B cell (primary cell): ENCODE measurements at regions not wholly inside any gene's neighbourhood (a gene's known extent, or its start where the extent isn't known, plus 50 kb on each side); places are given as distances from the start of the nearest gene placed in this dataset.

ENCODE experiments used
- ATAC-seq: fragments of 200-7000 bp; cut with Tn5 transposase; one replicate; pipeline ENCODE4 v1.10.0; 2021; ENCODE audit warnings: low read depth, mild to moderate bottlenecking, moderate number of reproducible peaks, moderate library complexity
- CTCF ChIA-PET: fragments of 350-600 bp; sonication (Branson Sonifier 250); formaldehyde crosslinking; loops from one replicate; lab custom pipeline; 2021; ENCODE audit warnings: antibody characterized with exemption, inconsistent platforms; lab: Charles Lee
- POLR2A ChIA-PET: fragments of 350-600 bp; sonication (Branson Sonifier 250); formaldehyde crosslinking; loops from one replicate; lab custom pipeline; 2021; ENCODE audit warnings: antibody characterized with exemption; lab: Charles Lee
- DNase-seq: peaks from one replicate; pipeline ENCODE4 v3.0.0; 2013
- H2AFZ ChIP-seq: 2 replicates; pipeline ENCODE4 v1.6.1; 2012; ENCODE audit warnings: mild to moderate bottlenecking, low read depth, low read length; ENCODE audit not compliant: insufficient read depth, poor library complexity, severe bottlenecking
- H3K27ac ChIP-seq, 2 donors: 1 replicate in 1 of 2; 2 replicates in 1 of 2; pipeline ENCODE4 v1.5.1; 2012 to 2013; ENCODE audit warnings: low read length in 2 of 2, mild to moderate bottlenecking in 2 of 2, moderate library complexity in 1 of 2
- H3K27me3 ChIP-seq, 4 experiments: fragments of 200-600 bp in 1 of 4; sonication (generic) in 1 of 4; replicated peaks in 1 of 4; 1 replicate in 2 of 4; 2 replicates in 2 of 4; pipeline versions ENCODE4 v1.6.1 to v1.7.0; 2013 to 2016; ENCODE audit warnings: low read length in 3 of 4, mild to moderate bottlenecking in 2 of 4, mixed read lengths in 1 of 4, moderate library complexity in 1 of 4; ENCODE audit not compliant: insufficient read depth in 4 of 4, control insufficient read depth in 3 of 4; ENCODE audit errors: control extremely low read depth in 1 of 4
- H3K36me3 ChIP-seq, 2 experiments: replicated peaks in 1 of 2; 1 replicate in 1 of 2; 2 replicates in 1 of 2; pipeline versions ENCODE4 v1.6.1 to v1.7.1; 2013; ENCODE audit warnings: low read length in 1 of 2; ENCODE audit not compliant: insufficient read depth in 2 of 2, control insufficient read depth in 1 of 2; ENCODE audit errors: control extremely low read depth in 1 of 2, extremely low read depth in 1 of 2
- H3K4me1 ChIP-seq, 2 donors: fragments of 200-600 bp in 1 of 2; sonication (generic) in 1 of 2; 1 replicate in 1 of 2; 2 replicates in 1 of 2; pipeline versions ENCODE4 v1.5.1 to v1.6.1; 2013 to 2017; ENCODE audit warnings: low read length in 2 of 2; ENCODE audit not compliant: control insufficient read depth in 2 of 2, insufficient read depth in 2 of 2
- H3K4me2 ChIP-seq: replicated peaks from 2 replicates; pipeline ENCODE3; 2012; ENCODE audit warnings: mild to moderate bottlenecking, low read depth, low read length; ENCODE audit not compliant: poor library complexity, severe bottlenecking
- H3K4me3 ChIP-seq, 5 experiments: fragments of 200-600 bp in 1 of 5; sonication (generic) in 1 of 5; 1 replicate in 3 of 5; 2 replicates in 2 of 5; pipeline versions ENCODE4 v1.5.1 to v1.7.0; 2011 to 2016; ENCODE audit warnings: low read length in 4 of 5, mild to moderate bottlenecking in 4 of 5, low read depth in 2 of 5, control low read depth in 1 of 5, moderate library complexity in 1 of 5; ENCODE audit not compliant: insufficient read depth in 1 of 5; ENCODE audit errors: control extremely low read depth in 1 of 5, extremely low read depth in 1 of 5
- H3K79me2 ChIP-seq: fragments of 200-600 bp; sonication (generic); one replicate; pipeline ENCODE4 v1.6.0; 2016; ENCODE audit warnings: low read length; ENCODE audit not compliant: control insufficient read depth, insufficient read depth
- H3K9ac ChIP-seq: fragments of 200-600 bp; sonication (generic); 2 replicates; pipeline ENCODE4 v1.6.1; 2017; ENCODE audit warnings: mild to moderate bottlenecking, low read length, moderate library complexity
- H3K9me3 ChIP-seq, 3 donors: one replicate each; pipeline versions ENCODE4 v1.6.1 to v1.7.1; 2013; ENCODE audit warnings: low read length in 2 of 3; ENCODE audit not compliant: control insufficient read depth in 2 of 3, insufficient read depth in 1 of 3; ENCODE audit errors: control extremely low read depth in 1 of 3
- H4K20me1 ChIP-seq: 2 replicates; pipeline ENCODE4 v1.6.0; 2012; ENCODE audit warnings: mild to moderate bottlenecking, low read length; ENCODE audit not compliant: insufficient read depth, control insufficient read depth, poor library complexity, severe bottlenecking
- H3K27ac Mint-ChIP-seq: one replicate; pipeline ENCODE4 v1.8.0; 2021; ENCODE audit warnings: mixed read lengths
- H3K27me3 Mint-ChIP-seq: one replicate; pipeline ENCODE4 v1.8.0; 2021; ENCODE audit warnings: mixed read lengths
- H3K4me1 Mint-ChIP-seq: one replicate; pipeline ENCODE4 v1.8.0; 2021; ENCODE audit warnings: mixed read lengths
- H3K4me3 Mint-ChIP-seq: one replicate; pipeline ENCODE4 v1.8.0; 2021; ENCODE audit warnings: mixed read lengths
- H3K9me3 Mint-ChIP-seq: one replicate; pipeline ENCODE4 v1.8.0; 2022; ENCODE audit warnings: mixed read lengths; ENCODE audit not compliant: insufficient read depth
- CTCF ChIP-seq: fragments of 200-600 bp; IDR thresholded peaks from one replicate; pipeline ENCODE4 v1.8.0; 2022; ENCODE audit warnings: antibody characterized with exemption, mild to moderate bottlenecking
- EZH2 ChIP-seq: IDR thresholded peaks from 2 replicates; pipeline ENCODE4 v1.6.1; 2012; ENCODE audit warnings: borderline replicate concordance, low read depth, mild to moderate bottlenecking, moderate library complexity, low read length; ENCODE audit not compliant: insufficient read depth, poor library complexity, severe bottlenecking
- WGBS: methylation state at CpG from one replicate; pipeline ENCODE4 v1.1.5; 2013; ENCODE audit warnings: missing lambda C conversion rate; ENCODE audit not compliant: insufficient coverage; 5-methylcytosine and 5-hydroxymethylcytosine counted together
- intact Hi-C: fragments of 100-400 bp; cut with micrococcal nuclease; formaldehyde crosslinking; loops from one replicate; pipeline ENCODE4 v1.10.0; 2022

- Histone ChIP-seq H4K20me1 (no peaks in the 10 kb centered on the region), H3K4me1 (no peaks in the 10 kb centered on the region), H3K79me2 (no peaks in the 10 kb centered on the region), H3K4me3 (no peak overlapping the region), H3K27me3 (no peaks in the 10 kb centered on the region), H3K36me3 (no peaks in the 10 kb centered on the region), H3K4me2 (no peak overlapping the region), H3K9me3 (no peaks in the 10 kb centered on the region), H2AFZ (peak overlapping the region; percentile 18), H3K9ac (no peak overlapping the region), H3K27ac (no peak overlapping the region)
- TF ChIP-seq CTCF (no peak), EZH2 (no peak)
- WGBS = 85% methylated on average over 1 of the region's 5 CpGs
- ChIA-PET POLR2A (no interaction called here), CTCF (no interaction called here)
- intact Hi-C loops = no loop called here
- Mint-ChIP-seq H3K27me3 (peaks cover 11% of the 10 kb centered on the region), H3K4me1 (peaks cover 2% of the 10 kb centered on the region), H3K27ac (no peak overlapping the region), H3K4me3 (no peak overlapping the region), H3K9me3 (no peaks in the 10 kb centered on the region)
- DNase-seq = no peak
- ATAC-seq = no peak
These were observed 103.4 kb downstream of the ZBTB18 start for GRCh38 chr1:244154508-244154871.

- POLR2A ChIA-PET = no interaction called here
These were observed 103.9 kb downstream of the ZBTB18 start for GRCh38 chr1:244154872-244155531.

More at GRCh38 chr1:244154872-244155531, 103.9 kb downstream of the ZBTB18 start:
- no peaks in the 10 kb centered on the region for H4K20me1 ChIP-seq
- intact Hi-C loops = no loop called here
- Mint-ChIP-seq H3K4me1 (peaks cover 2% of the 10 kb centered on the region), H3K9me3 (no peaks in the 10 kb centered on the region), H3K27ac (no peak overlapping the region), H3K27me3 (peaks cover 11% of the 10 kb centered on the region), H3K4me3 (no peak overlapping the region)
- H2AFZ ChIP-seq = peak overlapping the region; percentile 18
- WGBS = 85% methylated on average over 19 of the region's 21 CpGs
- ATAC-seq = no peak
- CTCF ChIA-PET = no interaction called here
- no peak overlapping the region for H3K9ac ChIP-seq
- H3K9me3 ChIP-seq = no peaks in the 10 kb centered on the region
- DNase-seq = no peak
- H3K27me3 ChIP-seq = no peaks in the 10 kb centered on the region
- no peaks in the 10 kb centered on the region for H3K4me1 ChIP-seq
- no peak overlapping the region for H3K27ac ChIP-seq
- H3K4me2 ChIP-seq = no peak overlapping the region
- no peak overlapping the region for H3K4me3 ChIP-seq
- no peaks in the 10 kb centered on the region for H3K36me3 ChIP-seq
- TF ChIP-seq EZH2 (no peak), CTCF (no peak)
- no peaks in the 10 kb centered on the region for H3K79me2 ChIP-seq
